ENCODE measurements at regions not wholly inside any gene's neighbourhood (a gene's known extent, or its start where the extent isn't known, plus 50 kb on each side); places are given as distances from the start of the nearest gene placed in this dataset.

DNA sequence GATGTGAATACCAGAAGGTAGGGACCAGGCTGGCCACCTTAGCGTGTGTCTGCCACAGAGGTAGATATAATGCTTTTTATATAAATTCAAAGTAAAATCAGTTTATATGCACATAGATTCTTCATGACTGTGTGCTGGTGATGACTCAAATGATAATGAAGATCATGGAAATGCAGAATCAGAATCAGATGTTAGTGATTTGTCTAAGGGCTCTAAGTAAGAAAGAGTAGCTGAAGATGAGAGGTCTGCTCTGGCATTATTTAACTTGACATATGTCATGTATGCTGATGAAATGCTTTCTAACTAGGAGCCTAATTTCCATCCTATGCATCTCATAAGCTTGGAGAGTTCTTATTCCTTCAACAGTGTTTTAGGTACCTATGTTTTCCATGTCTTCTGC is 50.3 kb upstream of the DPH6 start:
- H3K4me3 ChIP-seq (ENCODE audit: low read depth, low read length) = no peak overlapping the region
- H3K4me3 Mint-ChIP-seq (ENCODE audit: unreplicated experiment) = no peak overlapping the region
- CTCF ChIA-PET = no interaction called here
- BruUV-seq (replicated peaks) = no TSS peak
- no peaks in the 10 kb centered on the region for H3K36me3 Mint-ChIP-seq (ENCODE audit: insufficient read depth, unreplicated experiment)
- no peaks in the 10 kb centered on the region for H3K36me3 ChIP-seq (ENCODE audit: control insufficient read depth, insufficient read depth, low read length)
- no peaks in the 10 kb centered on the region for H3K4me1 Mint-ChIP-seq (ENCODE audit: low read depth, unreplicated experiment)
- H3K27ac Mint-ChIP-seq (ENCODE audit: unreplicated experiment) = no peak overlapping the region
- no peaks in the 10 kb centered on the region for H3K27me3 ChIP-seq (replicated peaks; ENCODE audit: control insufficient read depth, insufficient read depth, low read length)
- no peak for DNase-seq
- POLR2A ChIA-PET = no interaction called here
- H3K27me3 Mint-ChIP-seq (ENCODE audit: insufficient read depth, unreplicated experiment) = no peaks in the 10 kb centered on the region
- intact Hi-C loops (cut with micrococcal nuclease; ENCODE audit: unreplicated experiment) = no loop called here
- H3K9me3 Mint-ChIP-seq (ENCODE audit: unreplicated experiment) = peaks cover 12% of the 10 kb centered on the region
- TF ChIP-seq, protein P1, sequence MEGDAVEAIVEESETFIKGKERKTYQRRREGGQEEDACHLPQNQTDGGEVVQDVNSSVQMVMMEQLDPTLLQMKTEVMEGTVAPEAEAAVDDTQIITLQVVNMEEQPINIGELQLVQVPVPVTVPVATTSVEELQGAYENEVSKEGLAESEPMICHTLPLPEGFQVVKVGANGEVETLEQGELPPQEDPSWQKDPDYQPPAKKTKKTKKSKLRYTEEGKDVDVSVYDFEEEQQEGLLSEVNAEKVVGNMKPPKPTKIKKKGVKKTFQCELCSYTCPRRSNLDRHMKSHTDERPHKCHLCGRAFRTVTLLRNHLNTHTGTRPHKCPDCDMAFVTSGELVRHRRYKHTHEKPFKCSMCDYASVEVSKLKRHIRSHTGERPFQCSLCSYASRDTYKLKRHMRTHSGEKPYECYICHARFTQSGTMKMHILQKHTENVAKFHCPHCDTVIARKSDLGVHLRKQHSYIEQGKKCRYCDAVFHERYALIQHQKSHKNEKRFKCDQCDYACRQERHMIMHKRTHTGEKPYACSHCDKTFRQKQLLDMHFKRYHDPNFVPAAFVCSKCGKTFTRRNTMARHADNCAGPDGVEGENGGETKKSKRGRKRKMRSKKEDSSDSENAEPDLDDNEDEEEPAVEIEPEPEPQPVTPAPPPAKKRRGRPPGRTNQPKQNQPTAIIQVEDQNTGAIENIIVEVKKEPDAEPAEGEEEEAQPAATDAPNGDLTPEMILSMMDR (IDR thresholded peaks at IDR 0.05; ENCODE audit: insufficient read depth in 1 of 2, low read depth in 1 of 2, low read length in 1 of 2, severe bottlenecking in 1 of 2, unreplicated experiment in 1 of 2) = no peak
- H3K9me3 ChIP-seq = 0 out of 2 replicates have a peak, but pooled peaks cover 3% of the 10 kb centered on the region
- no peaks in the 10 kb centered on the region for H3K4me1 ChIP-seq

DNA sequence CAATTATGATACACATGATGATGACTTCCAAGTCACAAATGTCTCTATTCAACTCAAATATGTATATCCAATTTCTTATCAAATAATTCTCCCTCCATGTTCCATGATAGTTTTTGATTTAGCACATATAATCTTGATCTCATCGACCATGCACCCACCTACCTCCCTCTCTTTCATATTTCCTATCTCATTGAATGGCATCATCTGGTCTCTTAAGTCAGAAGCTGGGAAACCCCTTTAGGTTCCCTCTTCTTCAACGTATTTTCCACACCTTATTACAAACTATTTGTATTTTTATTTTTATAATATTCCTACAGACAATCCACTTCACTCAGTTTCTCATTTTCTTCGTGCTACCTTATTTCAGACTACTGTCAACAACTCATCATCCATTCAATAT is 56.9 kb upstream of the DPH6 start:
- CTCF ChIA-PET = no interaction called here
- Histone ChIP-seq H3K9me3 (no peaks in the 10 kb centered on the region), H3K4me1 (no peaks in the 10 kb centered on the region), H3K4me3 (ENCODE audit: low read depth, low read length) (no peak overlapping the region), H3K27me3 (replicated peaks; ENCODE audit: control insufficient read depth, insufficient read depth, low read length) (no peaks in the 10 kb centered on the region), H3K36me3 (ENCODE audit: control insufficient read depth, insufficient read depth, low read length) (no peaks in the 10 kb centered on the region)
- intact Hi-C loops (cut with micrococcal nuclease; ENCODE audit: unreplicated experiment) = no loop called here
- Mint-ChIP-seq H3K36me3 (ENCODE audit: insufficient read depth, unreplicated experiment) (no peaks in the 10 kb centered on the region), H3K27ac (ENCODE audit: unreplicated experiment) (no peak overlapping the region), H3K9me3 (ENCODE audit: unreplicated experiment) (no peaks in the 10 kb centered on the region), H3K4me1 (ENCODE audit: low read depth, unreplicated experiment) (no peaks in the 10 kb centered on the region), H3K4me3 (ENCODE audit: unreplicated experiment) (no peak overlapping the region), H3K27me3 (ENCODE audit: insufficient read depth, unreplicated experiment) (no peaks in the 10 kb centered on the region)
- POLR2A ChIA-PET = no interaction called here
- DNase-seq = no peak
- TF ChIP-seq, protein P1 (IDR thresholded peaks at IDR 0.05; ENCODE audit: insufficient read depth in 1 of 2, low read depth in 1 of 2, low read length in 1 of 2, severe bottlenecking in 1 of 2, unreplicated experiment in 1 of 2) = no peak
- BruUV-seq (replicated peaks) = no TSS peak

DNA sequence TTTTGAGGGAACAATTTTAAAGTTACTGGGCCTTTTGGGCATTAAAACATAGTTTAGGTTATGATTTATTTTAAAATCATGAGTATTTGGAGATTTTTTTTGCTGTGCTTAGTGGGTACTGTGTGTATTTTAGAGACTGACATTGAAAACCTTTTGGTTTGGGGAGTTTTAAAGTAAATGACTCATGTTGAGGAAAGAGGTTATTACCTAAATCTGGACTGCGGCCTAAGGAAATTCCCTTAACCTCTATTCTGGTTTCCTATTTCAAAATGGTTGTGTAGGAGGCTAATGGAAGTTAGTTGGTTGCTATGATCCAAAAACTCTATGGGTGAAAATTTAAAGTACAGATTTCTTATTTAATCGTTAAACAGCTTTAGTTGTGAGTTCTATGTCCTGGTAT is 57.3 kb upstream of the DPH6 start:
- CTCF ChIA-PET = no interaction called here
- H3K4me3 ChIP-seq (ENCODE audit: low read depth, low read length) = no peak overlapping the region
- no peaks in the 10 kb centered on the region for H3K36me3 Mint-ChIP-seq (ENCODE audit: insufficient read depth, unreplicated experiment)
- no peaks in the 10 kb centered on the region for H3K36me3 ChIP-seq (ENCODE audit: control insufficient read depth, insufficient read depth, low read length)
- no peaks in the 10 kb centered on the region for H3K27me3 ChIP-seq (replicated peaks; ENCODE audit: control insufficient read depth, insufficient read depth, low read length)
- no peak overlapping the region for H3K4me3 Mint-ChIP-seq (ENCODE audit: unreplicated experiment)
- no peaks in the 10 kb centered on the region for H3K4me1 ChIP-seq
- POLR2A ChIA-PET = no interaction called here
- H3K9me3 ChIP-seq = no peaks in the 10 kb centered on the region
- H3K27me3 Mint-ChIP-seq (ENCODE audit: insufficient read depth, unreplicated experiment) = peaks cover 2% of the 10 kb centered on the region
- TF ChIP-seq, protein P1 (IDR thresholded peaks at IDR 0.05; ENCODE audit: insufficient read depth in 1 of 2, low read depth in 1 of 2, low read length in 1 of 2, severe bottlenecking in 1 of 2, unreplicated experiment in 1 of 2) = no peak
- no peaks in the 10 kb centered on the region for H3K9me3 Mint-ChIP-seq (ENCODE audit: unreplicated experiment)
- intact Hi-C loops (cut with micrococcal nuclease; ENCODE audit: unreplicated experiment) = no loop called here
- no peak for DNase-seq
- no TSS peak for BruUV-seq (replicated peaks)
- no peak overlapping the region for H3K27ac Mint-ChIP-seq (ENCODE audit: unreplicated experiment)
- H3K4me1 Mint-ChIP-seq (ENCODE audit: low read depth, unreplicated experiment) = no peaks in the 10 kb centered on the region

Measured in Caco-2 (cell line).